ENCODE measurements at regions not wholly inside any gene's neighbourhood (a gene's known extent, or its start where the extent isn't known, plus 50 kb on each side); places are given as distances from the start of the nearest gene placed in this dataset.

GRCh38 chr10:85492684-85493083, 873.9 kb downstream of the GRID1 start:
- WGBS (ENCODE audit: extremely low coverage, insufficient read length, low lambda C conversion rate) = no CpG with 5 or more reads among the region's 3 CpGs
- Histone ChIP-seq H3K27me3 (ENCODE audit: insufficient read depth, low read length) (peaks cover 9% of the 10 kb centered on the region), H3K9ac (ENCODE audit: extremely low read depth, insufficient read length, low read length) (no peak overlapping the region), H2BK20ac (ENCODE audit: low read depth, low read length, poor library complexity, severe bottlenecking) (no peak overlapping the region), H3K18ac (ENCODE audit: insufficient read length, low read depth, low read length) (no peak overlapping the region), H3K79me2 (ENCODE audit: insufficient read depth, low read length) (no peaks in the 10 kb centered on the region), H3K4me1 (ENCODE audit: insufficient read depth, low read length) (peaks cover 5% of the 10 kb centered on the region; the same call in 1 of the 2 replicates), H2BK5ac (ENCODE audit: insufficient read length, low read length) (no peak overlapping the region), H4K8ac (replicated peaks; ENCODE audit: insufficient read length, low read depth, low read length) (no peak overlapping the region), H3K27ac (ENCODE audit: insufficient read length, low read depth, low read length) (no peak overlapping the region), H2AFZ (ENCODE audit: low read length) (no peak overlapping the region), H4K91ac (ENCODE audit: insufficient read length, low read depth, low read length) (no peak overlapping the region), H3K4ac (ENCODE audit: low read depth, low read length) (no peak overlapping the region), H2BK120ac (ENCODE audit: low read depth, low read length, poor library complexity, severe bottlenecking) (no peak overlapping the region), H3K14ac (ENCODE audit: insufficient read depth, low read length) (no peak overlapping the region), H3K56ac (ENCODE audit: insufficient read length, low read depth, low read length) (no peak overlapping the region), H4K20me1 (ENCODE audit: control insufficient read depth, insufficient read depth, insufficient read length) (no peaks in the 10 kb centered on the region), H3K23ac (ENCODE audit: insufficient read length, low read depth, low read length) (no peak overlapping the region), H2AK5ac (ENCODE audit: insufficient read length, low read length) (no peak overlapping the region), H3K23me2 (ENCODE audit: insufficient read length, low read depth, low read length, poor library complexity, severe bottlenecking) (no peaks in the 10 kb centered on the region), H3K9me3 (ENCODE audit: control insufficient read depth, low read depth, low read length) (no peaks in the 10 kb centered on the region), H2BK15ac (ENCODE audit: low read depth, low read length) (no peak overlapping the region), H3T11ph (ENCODE audit: low read length) (no peak overlapping the region), H3K79me1 (ENCODE audit: insufficient read depth, low read depth, low read length, poor library complexity, severe bottlenecking) (no peaks in the 10 kb centered on the region), H4K5ac (ENCODE audit: insufficient read length, low read depth, low read length) (no peak overlapping the region), H3K4me2 (ENCODE audit: insufficient read depth, insufficient read length, low read length) (no peak overlapping the region), H2BK12ac (ENCODE audit: insufficient read length, low read depth, low read length) (no peak overlapping the region)
- Mint-ChIP-seq H3K4me3 (no peak overlapping the region), H3K27ac (no peak overlapping the region; a peak in 1 of 7 replicates), H3K36me3 (ENCODE audit: insufficient read depth in 1 of 3, low read depth in 3 of 3) (no peaks in the 10 kb centered on the region), H3K4me1 (peaks cover 15 to 19% of the 10 kb centered on the region in 2 experiments), H3K9me3 (no peaks in the 10 kb centered on the region), H3K27me3 (ENCODE audit: low read depth) (peaks cover 59% of the 10 kb centered on the region)
- peak; percentile 58 for DNase-seq
- TF ChIP-seq, protein P1, sequence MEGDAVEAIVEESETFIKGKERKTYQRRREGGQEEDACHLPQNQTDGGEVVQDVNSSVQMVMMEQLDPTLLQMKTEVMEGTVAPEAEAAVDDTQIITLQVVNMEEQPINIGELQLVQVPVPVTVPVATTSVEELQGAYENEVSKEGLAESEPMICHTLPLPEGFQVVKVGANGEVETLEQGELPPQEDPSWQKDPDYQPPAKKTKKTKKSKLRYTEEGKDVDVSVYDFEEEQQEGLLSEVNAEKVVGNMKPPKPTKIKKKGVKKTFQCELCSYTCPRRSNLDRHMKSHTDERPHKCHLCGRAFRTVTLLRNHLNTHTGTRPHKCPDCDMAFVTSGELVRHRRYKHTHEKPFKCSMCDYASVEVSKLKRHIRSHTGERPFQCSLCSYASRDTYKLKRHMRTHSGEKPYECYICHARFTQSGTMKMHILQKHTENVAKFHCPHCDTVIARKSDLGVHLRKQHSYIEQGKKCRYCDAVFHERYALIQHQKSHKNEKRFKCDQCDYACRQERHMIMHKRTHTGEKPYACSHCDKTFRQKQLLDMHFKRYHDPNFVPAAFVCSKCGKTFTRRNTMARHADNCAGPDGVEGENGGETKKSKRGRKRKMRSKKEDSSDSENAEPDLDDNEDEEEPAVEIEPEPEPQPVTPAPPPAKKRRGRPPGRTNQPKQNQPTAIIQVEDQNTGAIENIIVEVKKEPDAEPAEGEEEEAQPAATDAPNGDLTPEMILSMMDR (conservative IDR thresholded peaks at IDR 0.05) = no peak

All from H9 (cell line).